ENCODE measurements at regions not wholly inside any gene's neighbourhood (a gene's known extent, or its start where the extent isn't known, plus 50 kb on each side); places are given as distances from the start of the nearest gene placed in this dataset.

DNA sequence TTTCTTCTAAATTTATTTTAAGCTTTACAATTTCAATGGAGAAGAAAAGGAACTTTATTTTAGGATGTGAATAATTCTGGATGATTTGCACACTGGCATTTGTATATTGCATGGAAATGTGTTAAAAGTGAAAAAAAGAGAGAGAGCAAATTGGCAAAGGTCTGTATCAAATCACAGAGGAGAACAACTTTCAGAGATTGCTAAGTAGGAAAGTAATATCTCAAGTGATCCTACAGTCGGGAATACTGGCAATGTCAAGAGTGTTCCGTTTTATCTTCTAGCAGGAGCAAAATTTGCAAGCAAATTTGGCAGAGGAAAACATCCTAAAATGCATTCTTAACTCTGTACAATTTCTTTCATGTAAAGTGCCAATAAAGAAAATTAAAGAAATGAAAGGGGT is 97.1 kb upstream of the TMC3 start:
- DNase-seq = no peak

DNA sequence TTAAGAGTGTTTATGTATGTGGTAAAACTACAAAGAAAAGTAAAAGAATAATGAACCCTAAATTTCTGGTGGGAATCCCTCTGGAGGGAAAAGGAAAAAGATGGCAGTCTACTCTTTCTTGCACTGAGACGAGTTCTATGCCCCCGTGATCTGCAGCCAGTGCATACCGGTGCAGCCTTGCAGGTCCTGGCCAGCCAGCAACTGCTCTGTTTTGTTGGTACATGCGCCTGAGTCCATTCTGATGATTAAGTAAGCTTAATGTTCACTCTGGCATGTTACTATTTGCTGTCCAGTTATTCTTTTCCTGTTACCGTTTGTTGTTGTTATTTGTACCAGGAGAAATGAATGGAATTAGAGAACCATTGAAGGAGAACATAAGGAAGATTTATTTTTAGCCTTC is 95.1 kb upstream of the TMC3 start:
- no peak for DNase-seq

DNA sequence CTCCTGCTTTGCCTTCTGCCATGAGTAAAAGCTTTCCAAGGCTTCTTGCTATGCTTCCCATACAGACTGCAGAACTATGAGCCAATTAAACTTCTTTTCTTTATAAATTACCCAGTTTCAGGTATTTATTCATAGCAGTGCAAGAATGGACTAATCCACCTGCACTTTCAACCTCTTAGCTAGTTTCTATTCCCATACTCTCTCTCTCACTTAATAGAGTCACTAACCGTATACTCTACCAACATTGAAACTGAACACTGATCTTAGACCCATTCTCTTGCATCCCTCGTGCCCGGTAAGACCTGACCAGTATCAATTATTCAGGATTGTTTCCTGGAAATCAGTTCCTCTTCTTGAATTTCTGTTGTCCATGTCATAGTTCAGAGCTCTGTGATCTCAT is 92.7 kb upstream of the TMC3 start:
- DNase-seq = no peak

DNA sequence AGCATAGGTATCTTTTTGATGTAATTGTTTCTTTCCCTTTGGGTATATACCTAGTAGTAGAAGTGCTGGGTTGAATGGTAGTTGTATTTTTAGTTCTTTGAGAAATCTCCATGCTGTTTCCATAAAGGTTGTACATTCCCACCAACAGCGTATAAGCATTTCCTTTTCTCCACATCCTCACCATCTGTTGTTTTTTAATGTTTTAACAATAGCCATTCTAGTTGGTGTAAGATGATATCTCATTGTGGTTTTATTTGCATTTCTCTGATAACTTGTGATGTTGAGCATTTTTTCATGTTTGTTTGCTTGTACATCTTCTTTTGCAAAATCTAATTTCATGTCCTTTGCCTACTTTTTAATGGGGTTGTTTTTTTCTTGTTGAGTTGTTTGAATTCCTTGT is 80.0 kb upstream of the TMC3 start:
- no peak for DNase-seq

DNA sequence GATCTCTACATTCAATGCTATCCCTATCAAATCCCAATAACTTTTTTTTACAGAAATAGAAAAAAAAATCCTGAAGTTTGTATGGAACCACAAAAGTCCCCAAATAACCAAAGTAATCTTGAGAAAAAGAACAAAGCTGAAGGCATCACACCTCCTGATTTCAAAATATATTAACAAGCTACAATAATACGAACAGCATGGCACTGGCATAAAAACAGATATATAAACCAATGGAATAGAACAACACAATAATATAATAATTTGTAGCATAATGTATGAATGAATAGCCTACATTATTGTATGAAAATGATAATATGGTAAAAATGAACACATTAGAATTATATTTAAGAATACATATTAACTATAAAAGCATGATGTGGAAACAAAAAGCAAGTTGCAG is 76.7 kb upstream of the TMC3 start:
- DNase-seq = no peak

DNA sequence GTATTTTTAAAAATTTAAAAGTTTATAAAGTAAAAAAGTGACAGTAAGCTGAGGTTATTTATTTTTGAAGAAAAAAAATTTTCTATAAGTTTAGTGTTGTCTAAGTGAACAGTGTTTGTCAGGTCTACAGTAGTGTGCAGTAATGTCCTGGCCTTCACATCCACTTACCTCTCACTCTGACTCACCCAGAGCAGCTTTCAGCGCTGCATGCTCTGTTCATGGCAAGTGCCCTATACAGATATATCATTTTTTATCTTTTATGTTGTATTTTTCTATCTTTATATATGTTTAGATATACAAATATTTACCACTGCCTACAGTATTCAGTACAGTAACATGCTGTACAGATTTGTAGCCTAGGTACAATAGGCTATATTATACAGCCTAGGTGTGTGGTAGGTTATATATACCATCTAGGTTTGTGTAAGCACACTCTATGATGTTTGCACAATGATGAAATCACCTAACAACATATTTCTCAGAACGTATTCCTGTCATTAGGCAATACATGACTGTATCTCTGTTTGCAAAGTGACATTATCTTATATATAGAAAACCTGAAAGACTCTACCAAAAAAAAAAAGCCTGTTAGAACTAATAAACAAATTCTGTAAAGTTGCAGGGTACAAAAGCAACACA is 75.9 kb upstream of the TMC3 start:
- no peak for DNase-seq

DNA sequence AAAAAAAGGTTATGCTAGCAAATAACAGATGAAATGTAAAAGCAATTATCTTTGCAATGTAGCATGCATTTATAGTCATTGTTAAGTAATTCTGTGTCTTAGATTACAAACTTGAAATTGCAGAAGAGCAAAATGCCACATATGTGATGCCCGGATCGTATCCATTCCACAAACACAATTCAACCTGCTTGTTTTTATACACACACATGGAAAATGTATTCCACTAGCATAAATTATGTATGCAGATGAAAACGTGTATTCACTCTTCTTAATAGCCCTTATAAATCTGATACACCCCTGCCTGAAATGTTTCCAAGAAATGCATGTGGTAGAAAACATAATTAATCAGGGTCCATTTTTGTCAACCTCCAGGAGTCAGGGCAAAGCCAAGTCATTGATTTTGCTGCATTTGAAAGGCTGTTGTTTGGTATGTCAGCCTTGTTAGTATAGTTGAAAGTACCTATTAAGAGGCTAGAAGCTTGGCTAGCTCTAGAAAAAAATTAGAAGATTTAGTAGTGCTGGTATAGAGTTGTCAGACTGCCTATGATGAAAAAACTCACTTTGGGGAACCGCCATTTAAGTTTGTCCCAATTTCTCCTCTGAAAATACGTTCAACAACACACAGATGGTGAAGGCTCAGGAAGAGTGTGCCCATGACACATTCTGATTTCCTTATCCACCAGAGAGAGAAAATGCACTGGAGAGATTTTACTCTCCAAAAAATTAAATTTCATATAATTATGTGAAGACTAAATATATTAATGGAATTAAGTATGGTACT is 69.2 kb upstream of the TMC3 start:
- DNase-seq = no peak

DNA sequence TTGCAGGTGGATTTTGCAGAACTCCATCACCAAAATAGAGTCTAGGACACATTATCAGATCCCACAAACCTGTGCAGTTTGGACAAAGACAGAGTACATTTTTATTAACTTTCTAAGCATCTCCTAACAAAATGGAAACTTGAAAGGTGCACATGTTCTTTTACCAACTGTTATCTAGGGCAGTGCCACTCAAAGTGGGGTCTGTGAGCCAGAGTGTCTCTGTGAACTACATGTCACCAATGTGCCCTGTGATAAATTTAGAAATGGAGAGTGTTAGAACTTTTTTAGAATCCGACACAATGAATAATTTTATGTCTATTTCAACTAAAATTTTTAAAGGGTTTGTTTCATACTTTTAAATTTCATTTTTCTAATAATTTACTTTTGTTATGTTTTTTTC is 68.4 kb upstream of the TMC3 start:
- no peak for DNase-seq

DNA sequence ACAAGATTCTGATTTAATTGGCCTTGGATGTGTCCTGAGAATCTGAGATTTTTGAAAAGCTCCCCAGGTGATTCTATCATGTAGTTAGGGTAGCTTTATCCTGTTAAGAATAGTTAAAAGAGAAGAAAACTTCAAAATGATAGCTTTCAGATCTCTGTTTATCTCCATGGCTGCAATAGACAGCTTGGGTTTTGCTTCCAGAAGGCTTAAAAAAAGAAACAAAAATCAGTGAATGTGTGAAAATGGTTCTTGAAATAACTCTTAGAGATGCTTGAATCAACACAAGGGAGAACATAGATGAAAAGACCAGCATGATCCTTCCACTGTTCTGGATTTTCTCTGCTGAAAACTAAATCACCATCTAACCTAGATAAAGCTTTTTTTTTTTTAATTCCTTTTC is 60.8 kb upstream of the TMC3 start:
- DNase-seq = no peak

DNA sequence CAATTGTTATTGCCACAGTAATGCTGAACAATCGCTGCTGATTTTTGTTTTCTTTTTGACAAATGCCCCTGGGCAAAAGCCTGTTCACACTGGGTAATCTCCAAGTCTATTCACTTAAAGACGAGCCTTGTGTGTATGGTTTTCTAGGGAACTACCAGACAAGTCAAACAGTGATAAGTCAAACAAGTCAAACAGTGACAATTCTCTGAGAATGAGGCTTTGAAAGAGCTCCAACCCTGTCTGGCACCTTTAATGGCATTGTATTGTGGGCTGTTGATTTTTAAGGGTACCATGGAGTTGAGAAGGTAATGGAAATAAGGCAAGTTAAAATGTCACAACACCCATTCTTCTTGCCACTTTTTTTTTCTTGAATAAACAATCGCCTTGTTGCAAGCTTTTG is 59.4 kb upstream of the TMC3 start:
- DNase-seq = no peak

DNA sequence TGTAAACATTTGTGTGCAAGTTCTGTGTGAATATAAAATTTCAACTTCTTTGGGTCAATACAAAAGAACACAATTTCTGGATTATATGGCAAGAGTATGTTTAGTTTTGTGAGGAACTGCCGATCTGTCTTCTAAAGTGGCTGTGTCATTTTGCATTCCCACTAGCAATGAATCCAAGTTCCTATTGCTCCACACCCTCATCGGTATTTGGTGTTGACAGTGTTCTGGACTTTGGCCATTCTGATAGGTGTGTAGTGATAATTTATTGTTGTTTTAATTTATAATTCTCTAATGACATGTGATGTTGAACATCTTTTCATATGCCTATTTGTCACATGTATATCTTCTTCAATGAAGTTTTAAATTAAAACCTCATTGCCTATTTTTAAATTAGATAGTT is 58.2 kb upstream of the TMC3 start:
- DNase-seq = no peak

DNA sequence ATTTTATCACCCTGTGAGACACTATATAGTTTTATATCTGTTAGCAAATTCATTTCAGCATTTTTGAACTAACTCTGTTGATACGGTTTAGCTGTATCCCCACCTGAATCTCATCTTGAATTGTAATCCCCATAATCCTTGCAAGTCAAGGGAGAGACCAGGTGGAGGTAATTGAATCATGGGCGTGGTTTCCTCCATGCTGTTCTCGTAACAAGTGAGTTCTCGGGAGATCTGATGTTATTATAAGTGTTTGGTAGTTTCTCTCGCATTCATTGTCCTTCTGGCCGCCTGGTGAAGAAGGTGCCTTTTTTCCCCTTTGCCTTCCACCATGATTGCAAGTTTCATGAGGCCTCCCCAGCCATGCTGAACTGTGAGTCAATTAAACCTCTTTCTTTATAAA is 53.2 kb upstream of the TMC3 start:
- no peak for DNase-seq

DNA sequence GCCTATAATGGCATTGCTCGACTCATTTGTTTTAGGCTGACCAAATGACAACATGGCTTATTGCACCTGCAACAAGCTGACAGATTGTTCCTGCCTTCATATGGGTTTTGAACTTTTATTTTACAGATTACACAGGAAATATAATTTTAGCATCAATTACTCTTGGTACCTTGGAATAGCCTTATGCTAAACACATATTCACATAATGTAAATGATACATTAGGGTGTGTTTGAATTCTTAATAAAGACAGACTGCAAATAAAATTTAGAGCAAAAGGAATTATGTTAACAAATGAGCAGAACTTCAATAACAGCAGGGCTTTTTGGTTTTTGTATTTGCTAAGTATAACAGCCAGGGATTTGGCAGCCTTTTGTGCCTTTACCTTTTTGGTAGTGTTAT is 51.9 kb upstream of the TMC3 start:
- no peak for DNase-seq

All from right hindlimb (tissue), 1 donor.